ENCODE measurements at regions not wholly inside any gene's neighbourhood (a gene's known extent, or its start where the extent isn't known, plus 50 kb on each side); places are given as distances from the start of the nearest gene placed in this dataset.
"Not testable (repeated sequence)": the region's sequence is repeated elsewhere in the genome, so short reads cannot be mapped to it uniquely, and the experiment has no call there.

GRCh38 chr2:126051737-126052240, 604.2 kb upstream of the GYPC start:
- not testable (repeated sequence) for H3K4me1 ChIP-seq (ENCODE audit: control insufficient read depth, insufficient read depth, low read length); DNase-seq; H3K4me3 ChIP-seq (ENCODE audit: low read length); H3K27ac ChIP-seq (ENCODE audit: low read length); H3K9me3 ChIP-seq (ENCODE audit: control insufficient read depth, low read depth, low read length); H3K27me3 ChIP-seq (ENCODE audit: control insufficient read depth, insufficient read depth, low read length); H3K36me3 ChIP-seq (ENCODE audit: control insufficient read depth, insufficient read depth, low read length)
- 90% methylated on average over 2 of the region's 6 CpGs for WGBS (ENCODE audit: insufficient coverage, low lambda C conversion rate)

GRCh38 chr2:126059379-126059778, 596.6 kb upstream of the GYPC start:
- WGBS (ENCODE audit: insufficient coverage, low lambda C conversion rate): no CpG with 5 or more reads among the region's 2 CpGs
- Histone ChIP-seq H3K27me3 (ENCODE audit: control insufficient read depth, insufficient read depth, low read length) (no peaks in the 10 kb centered on the region), H3K36me3 (ENCODE audit: control insufficient read depth, insufficient read depth, low read length) (no peaks in the 10 kb centered on the region), H3K4me1 (ENCODE audit: control insufficient read depth, insufficient read depth, low read length) (no peaks in the 10 kb centered on the region), H3K4me3 (ENCODE audit: low read length) (no peak overlapping the region), H3K27ac (ENCODE audit: low read length) (no peak overlapping the region), H3K9me3 (ENCODE audit: control insufficient read depth, low read depth, low read length) (peaks cover 8% of the 10 kb centered on the region)
- no peak for DNase-seq

- no peak for DNase-seq
- no peaks in the 10 kb centered on the region for H3K27me3 ChIP-seq (ENCODE audit: control insufficient read depth, insufficient read depth, low read length)
- H3K9me3 ChIP-seq (ENCODE audit: control insufficient read depth, low read depth, low read length): no peaks in the 10 kb centered on the region
- no peak overlapping the region for H3K27ac ChIP-seq (ENCODE audit: low read length)
- 67% methylated on average over 1 of the region's 3 CpGs for WGBS (ENCODE audit: insufficient coverage, low lambda C conversion rate)
- no peak overlapping the region for H3K4me3 ChIP-seq (ENCODE audit: low read length)
- no peaks in the 10 kb centered on the region for H3K4me1 ChIP-seq (ENCODE audit: control insufficient read depth, insufficient read depth, low read length)
- H3K36me3 ChIP-seq (ENCODE audit: control insufficient read depth, insufficient read depth, low read length): no peaks in the 10 kb centered on the region
These were observed 570.8 kb upstream of the GYPC start for GRCh38 chr2:126085011-126085795.

- no peak for DNase-seq
- Histone ChIP-seq H3K4me3 (ENCODE audit: low read length) (no peak overlapping the region), H3K27ac (ENCODE audit: low read length) (no peak overlapping the region), H3K36me3 (ENCODE audit: control insufficient read depth, insufficient read depth, low read length) (no peaks in the 10 kb centered on the region), H3K4me1 (ENCODE audit: control insufficient read depth, insufficient read depth, low read length) (no peaks in the 10 kb centered on the region), H3K9me3 (ENCODE audit: control insufficient read depth, low read depth, low read length) (no peaks in the 10 kb centered on the region), H3K27me3 (ENCODE audit: control insufficient read depth, insufficient read depth, low read length) (no peaks in the 10 kb centered on the region)
- WGBS (ENCODE audit: insufficient coverage, low lambda C conversion rate): 83% methylated on average over 1 of the region's 1 CpG
These were observed 555.0 kb upstream of the GYPC start for GRCh38 chr2:126100962-126101361.

- Histone ChIP-seq H3K4me1 (ENCODE audit: control insufficient read depth, insufficient read depth, low read length) (no peaks in the 10 kb centered on the region), H3K4me3 (ENCODE audit: low read length) (no peak overlapping the region), H3K36me3 (ENCODE audit: control insufficient read depth, insufficient read depth, low read length) (no peaks in the 10 kb centered on the region), H3K9me3 (ENCODE audit: control insufficient read depth, low read depth, low read length) (no peaks in the 10 kb centered on the region), H3K27ac (ENCODE audit: low read length) (no peak overlapping the region), H3K27me3 (ENCODE audit: control insufficient read depth, insufficient read depth, low read length) (no peaks in the 10 kb centered on the region)
- DNase-seq: no peak
- 100% methylated on average over 1 of the region's 3 CpGs for WGBS (ENCODE audit: insufficient coverage, low lambda C conversion rate)
These were observed 550.0 kb upstream of the GYPC start for GRCh38 chr2:126106006-126106405.

GRCh38 chr2:126107883-126108282, 548.1 kb upstream of the GYPC start:
- DNase-seq: no peak
- H3K4me1 ChIP-seq (ENCODE audit: control insufficient read depth, insufficient read depth, low read length): no peaks in the 10 kb centered on the region
- H3K27ac ChIP-seq (ENCODE audit: low read length): no peak overlapping the region
- no CpG with 5 or more reads among the region's 1 CpG for WGBS (ENCODE audit: insufficient coverage, low lambda C conversion rate)
- H3K27me3 ChIP-seq (ENCODE audit: control insufficient read depth, insufficient read depth, low read length): no peaks in the 10 kb centered on the region
- no peaks in the 10 kb centered on the region for H3K36me3 ChIP-seq (ENCODE audit: control insufficient read depth, insufficient read depth, low read length)
- no peaks in the 10 kb centered on the region for H3K9me3 ChIP-seq (ENCODE audit: control insufficient read depth, low read depth, low read length)
- H3K4me3 ChIP-seq (ENCODE audit: low read length): no peak overlapping the region

GRCh38 chr2:126115975-126116374, 540.0 kb upstream of the GYPC start:
- H3K9me3 ChIP-seq (ENCODE audit: control insufficient read depth, low read depth, low read length): no peaks in the 10 kb centered on the region
- no peaks in the 10 kb centered on the region for H3K4me1 ChIP-seq (ENCODE audit: control insufficient read depth, insufficient read depth, low read length)
- no peak overlapping the region for H3K27ac ChIP-seq (ENCODE audit: low read length)
- no peaks in the 10 kb centered on the region for H3K36me3 ChIP-seq (ENCODE audit: control insufficient read depth, insufficient read depth, low read length)
- WGBS (ENCODE audit: insufficient coverage, low lambda C conversion rate): no CpG with 5 or more reads among the region's 2 CpGs
- no peak for DNase-seq
- H3K27me3 ChIP-seq (ENCODE audit: control insufficient read depth, insufficient read depth, low read length): no peaks in the 10 kb centered on the region
- H3K4me3 ChIP-seq (ENCODE audit: low read length): no peak overlapping the region

- no peaks in the 10 kb centered on the region for H3K9me3 ChIP-seq (ENCODE audit: control insufficient read depth, low read depth, low read length)
- no CpG with 5 or more reads among the region's 1 CpG for WGBS (ENCODE audit: insufficient coverage, low lambda C conversion rate)
- DNase-seq: no peak
- no peak overlapping the region for H3K4me3 ChIP-seq (ENCODE audit: low read length)
- no peaks in the 10 kb centered on the region for H3K27me3 ChIP-seq (ENCODE audit: control insufficient read depth, insufficient read depth, low read length)
- H3K27ac ChIP-seq (ENCODE audit: low read length): no peak overlapping the region
- H3K36me3 ChIP-seq (ENCODE audit: control insufficient read depth, insufficient read depth, low read length): no peaks in the 10 kb centered on the region
- H3K4me1 ChIP-seq (ENCODE audit: control insufficient read depth, insufficient read depth, low read length): no peaks in the 10 kb centered on the region
These were observed 538.1 kb upstream of the GYPC start for GRCh38 chr2:126117886-126118285.

GRCh38 chr2:126145752-126146151, 510.2 kb upstream of the GYPC start:
- no peak for DNase-seq
- Histone ChIP-seq H3K27me3 (ENCODE audit: control insufficient read depth, insufficient read depth, low read length) (no peaks in the 10 kb centered on the region), H3K4me3 (ENCODE audit: low read length) (no peak overlapping the region), H3K4me1 (ENCODE audit: control insufficient read depth, insufficient read depth, low read length) (no peaks in the 10 kb centered on the region), H3K36me3 (ENCODE audit: control insufficient read depth, insufficient read depth, low read length) (no peaks in the 10 kb centered on the region), H3K9me3 (ENCODE audit: control insufficient read depth, low read depth, low read length) (no peaks in the 10 kb centered on the region), H3K27ac (ENCODE audit: low read length) (no peak overlapping the region)
- WGBS (ENCODE audit: insufficient coverage, low lambda C conversion rate): no CpG with 5 or more reads among the region's 1 CpG

GRCh38 chr2:126154256-126154785, 501.6 kb upstream of the GYPC start:
- WGBS (ENCODE audit: insufficient coverage, low lambda C conversion rate): 100% methylated on average over 1 of the region's 1 CpG
- H3K36me3 ChIP-seq (ENCODE audit: control insufficient read depth, insufficient read depth, low read length): no peaks in the 10 kb centered on the region
- H3K27me3 ChIP-seq (ENCODE audit: control insufficient read depth, insufficient read depth, low read length): no peaks in the 10 kb centered on the region
- no peak overlapping the region for H3K27ac ChIP-seq (ENCODE audit: low read length)
- no peaks in the 10 kb centered on the region for H3K9me3 ChIP-seq (ENCODE audit: control insufficient read depth, low read depth, low read length)
- H3K4me1 ChIP-seq (ENCODE audit: control insufficient read depth, insufficient read depth, low read length): no peaks in the 10 kb centered on the region
- no peak for DNase-seq
- H3K4me3 ChIP-seq (ENCODE audit: low read length): no peak overlapping the region

GRCh38 chr2:126160950-126161349, 495.0 kb upstream of the GYPC start:
- H3K4me3 ChIP-seq (ENCODE audit: low read length); H3K9me3 ChIP-seq (ENCODE audit: control insufficient read depth, low read depth, low read length); H3K27ac ChIP-seq (ENCODE audit: low read length); H3K36me3 ChIP-seq (ENCODE audit: control insufficient read depth, insufficient read depth, low read length); H3K4me1 ChIP-seq (ENCODE audit: control insufficient read depth, insufficient read depth, low read length); H3K27me3 ChIP-seq (ENCODE audit: control insufficient read depth, insufficient read depth, low read length); DNase-seq: not testable (repeated sequence)
- no CpG with 5 or more reads among the region's 4 CpGs for WGBS (ENCODE audit: insufficient coverage, low lambda C conversion rate)
